Uterus (tissue), 2 donors: ENCODE measurements at regions not wholly inside any gene's neighbourhood (a gene's known extent, or its start where the extent isn't known, plus 50 kb on each side); places are given as distances from the start of the nearest gene placed in this dataset.

ENCODE experiments used
- CTCF ChIP-seq, 4 experiments: fragments of 200-600 bp in 2 of 4; fragments of 450-650 bp in 2 of 4; sonication (generic) in 2 of 4; IDR thresholded peaks; one replicate each; pipeline ENCODE4 v1.5.1; 2016 to 2019; ENCODE audit warnings: antibody characterized with exemption in 4 of 4, mild to moderate bottlenecking in 2 of 4, moderate library complexity in 1 of 4
- POLR2A ChIP-seq, 2 donors: fragments of 450-650 bp; IDR thresholded peaks; one replicate each; pipeline ENCODE4 v1.6.1; 2016; ENCODE audit warnings: antibody characterized with exemption in 2 of 2, mild to moderate bottlenecking in 1 of 2, moderate library complexity in 1 of 2

GRCh38 chr2:223366566-223366965, 235.6 kb downstream of the SCG2 start:
- TF ChIP-seq CTCF (IDR thresholded peaks at IDR 0.05) (no peak), POLR2A (IDR thresholded peaks at IDR 0.05) (no peak)
